Left hindlimb (tissue), 1 donor: ENCODE measurements at regions not wholly inside any gene's neighbourhood (a gene's known extent, or its start where the extent isn't known, plus 50 kb on each side); places are given as distances from the start of the nearest gene placed in this dataset.

Source experiments
- DNase-seq: peaks from one replicate; pipeline ENCODE4 v3.0.0-alpha.2; 2018

DNA sequence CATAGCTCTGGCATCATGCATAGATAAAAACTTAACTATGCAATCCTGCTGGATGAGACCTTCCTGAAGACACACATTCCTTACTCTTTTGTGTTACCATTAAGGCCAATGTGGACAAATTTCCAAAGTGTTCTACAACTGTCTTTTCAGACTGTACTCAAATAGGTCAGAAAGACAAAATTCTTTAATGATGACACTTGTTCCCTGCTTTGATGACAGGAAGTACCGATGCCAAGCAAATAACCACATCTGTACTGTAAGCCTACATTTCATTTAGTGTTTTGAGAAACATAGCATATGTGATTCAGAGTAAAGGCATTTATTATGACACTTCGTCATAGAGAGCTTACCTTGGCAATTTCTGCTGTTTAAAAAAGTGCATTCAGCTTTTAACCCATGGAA is 55.0 kb downstream of the PMAIP1 start:
- no peak for DNase-seq

DNA sequence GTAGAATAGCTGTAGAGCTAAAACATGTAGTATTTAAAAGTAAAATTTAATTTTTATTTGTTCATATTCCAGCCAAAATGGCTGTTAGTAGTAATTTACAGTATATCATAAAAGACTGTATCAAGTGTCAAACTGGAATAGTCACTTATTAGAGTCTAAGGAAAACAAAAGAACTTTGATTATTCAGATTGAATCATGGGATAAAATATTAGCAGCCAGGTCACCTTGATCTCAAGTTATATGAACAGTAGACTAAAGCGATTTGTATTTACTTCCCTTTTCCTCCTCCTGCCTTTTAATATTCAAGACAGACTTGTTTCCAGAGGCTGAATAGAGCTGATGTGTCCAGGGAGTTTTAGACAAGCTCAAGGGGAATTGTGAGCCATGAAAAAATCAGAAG is 54.4 kb downstream of the PMAIP1 start:
- no peak for DNase-seq
